ENCODE measurements at regions not wholly inside any gene's neighbourhood (a gene's known extent, or its start where the extent isn't known, plus 50 kb on each side); places are given as distances from the start of the nearest gene placed in this dataset.
"Not testable (repeated sequence)": the region's sequence is repeated elsewhere in the genome, so short reads cannot be mapped to it uniquely, and the experiment has no call there.

GRCh38 chr21:13812191-13812590 is 202.6 kb downstream of the POTED start:
- DNase-seq; H3K27me3 ChIP-seq (replicated peaks in 2 of 5; ENCODE audit: control insufficient read depth in 4 of 5, insufficient read depth in 5 of 5, low read length in 4 of 5); POLR2A ChIA-PET; H3K4me1 ChIP-seq (ENCODE audit: control extremely low read depth in 1 of 4, control insufficient read depth in 4 of 4, insufficient read depth in 4 of 4, low read length in 3 of 4); H3K4me3 ChIP-seq (ENCODE audit: control insufficient read depth in 1 of 7, extremely low read depth in 1 of 7, insufficient read depth in 4 of 7, low read depth in 2 of 7, low read length in 6 of 7); H3K36me3 ChIP-seq (ENCODE audit: control insufficient read depth in 4 of 4, insufficient read depth in 4 of 4, low read length in 3 of 4); H3K9me3 ChIP-seq (ENCODE audit: control extremely low read depth in 1 of 5, control insufficient read depth in 4 of 5, insufficient read depth in 2 of 5, low read depth in 1 of 5, low read length in 4 of 5); H3K27ac ChIP-seq (ENCODE audit: insufficient read depth in 1 of 2, low read depth in 1 of 2, low read length in 2 of 2, poor library complexity in 1 of 2, severe bottlenecking in 2 of 2); CTCF ChIA-PET: not testable (repeated sequence)
- WGBS (ENCODE audit: insufficient coverage), result 100% methylated on average over 1 of the region's 2 CpGs

GRCh38 chr21:13810559-13810958 is 201.0 kb downstream of the POTED start:
- H3K27me3 ChIP-seq (replicated peaks in 2 of 5; ENCODE audit: control insufficient read depth in 4 of 5, insufficient read depth in 5 of 5, low read length in 4 of 5); DNase-seq; H3K27ac ChIP-seq (ENCODE audit: insufficient read depth in 1 of 2, low read depth in 1 of 2, low read length in 2 of 2, poor library complexity in 1 of 2, severe bottlenecking in 2 of 2); H3K4me3 ChIP-seq (ENCODE audit: control insufficient read depth in 1 of 7, extremely low read depth in 1 of 7, insufficient read depth in 4 of 7, low read depth in 2 of 7, low read length in 6 of 7); CTCF ChIA-PET; H3K36me3 ChIP-seq (ENCODE audit: control insufficient read depth in 4 of 4, insufficient read depth in 4 of 4, low read length in 3 of 4); H3K9me3 ChIP-seq (ENCODE audit: control extremely low read depth in 1 of 5, control insufficient read depth in 4 of 5, insufficient read depth in 2 of 5, low read depth in 1 of 5, low read length in 4 of 5); POLR2A ChIA-PET; H3K4me1 ChIP-seq (ENCODE audit: control extremely low read depth in 1 of 4, control insufficient read depth in 4 of 4, insufficient read depth in 4 of 4, low read length in 3 of 4): not testable (repeated sequence)

- not testable (repeated sequence) for H3K27me3 ChIP-seq (replicated peaks in 2 of 5; ENCODE audit: control insufficient read depth in 4 of 5, insufficient read depth in 5 of 5, low read length in 4 of 5)
- 79% methylated on average over 3 of the region's 7 CpGs for WGBS (ENCODE audit: insufficient coverage)
Measured at GRCh38 chr21:13806444-13806843, 196.9 kb downstream of the POTED start.

GRCh38 chr21:13802757-13803156 is 193.2 kb downstream of the POTED start:
- H3K27ac ChIP-seq (ENCODE audit: insufficient read depth in 1 of 2, low read depth in 1 of 2, low read length in 2 of 2, poor library complexity in 1 of 2, severe bottlenecking in 2 of 2); CTCF ChIA-PET; POLR2A ChIA-PET; H3K4me1 ChIP-seq (ENCODE audit: control extremely low read depth in 1 of 4, control insufficient read depth in 4 of 4, insufficient read depth in 4 of 4, low read length in 3 of 4); H3K9me3 ChIP-seq (ENCODE audit: control extremely low read depth in 1 of 5, control insufficient read depth in 4 of 5, insufficient read depth in 2 of 5, low read depth in 1 of 5, low read length in 4 of 5); H3K4me3 ChIP-seq (ENCODE audit: control insufficient read depth in 1 of 7, extremely low read depth in 1 of 7, insufficient read depth in 4 of 7, low read depth in 2 of 7, low read length in 6 of 7); H3K27me3 ChIP-seq (replicated peaks in 2 of 5; ENCODE audit: control insufficient read depth in 4 of 5, insufficient read depth in 5 of 5, low read length in 4 of 5); DNase-seq; H3K36me3 ChIP-seq (ENCODE audit: control insufficient read depth in 4 of 4, insufficient read depth in 4 of 4, low read length in 3 of 4): not testable (repeated sequence)
- WGBS (ENCODE audit: insufficient coverage), result 92% methylated on average over 7 of the region's 7 CpGs

More at GRCh38 chr21:13806444-13806843, 196.9 kb downstream of the POTED start:
- peak; percentile 4 to 35 (median 30) for DNase-seq
- H3K4me3 ChIP-seq (ENCODE audit: control insufficient read depth in 1 of 7, extremely low read depth in 1 of 7, insufficient read depth in 4 of 7, low read depth in 2 of 7, low read length in 6 of 7); H3K9me3 ChIP-seq (ENCODE audit: control extremely low read depth in 1 of 5, control insufficient read depth in 4 of 5, insufficient read depth in 2 of 5, low read depth in 1 of 5, low read length in 4 of 5); CTCF ChIA-PET; POLR2A ChIA-PET; H3K27ac ChIP-seq (ENCODE audit: insufficient read depth in 1 of 2, low read depth in 1 of 2, low read length in 2 of 2, poor library complexity in 1 of 2, severe bottlenecking in 2 of 2); H3K4me1 ChIP-seq (ENCODE audit: control extremely low read depth in 1 of 4, control insufficient read depth in 4 of 4, insufficient read depth in 4 of 4, low read length in 3 of 4); H3K36me3 ChIP-seq (ENCODE audit: control insufficient read depth in 4 of 4, insufficient read depth in 4 of 4, low read length in 3 of 4): not testable (repeated sequence)

Measured in common myeloid progenitor, CD34-positive (primary cell).